ENCODE measurements at regions not wholly inside any gene's neighbourhood (a gene's known extent, or its start where the extent isn't known, plus 50 kb on each side); places are given as distances from the start of the nearest gene placed in this dataset.

- Histone ChIP-seq H3K4me3 (replicated peaks in 1 of 3; ENCODE audit: insufficient read depth in 1 of 3, low read depth in 2 of 3, low read length in 3 of 3) (no peak overlapping the region), H3K9ac (ENCODE audit: insufficient read depth, low read depth, low read length) (no peak overlapping the region), H3K79me2 (ENCODE audit: insufficient read depth, low read length) (no peaks in the 10 kb centered on the region), H2AFZ (ENCODE audit: low read length) (no peak overlapping the region), H3K27ac (ENCODE audit: extremely low read length, insufficient read depth, low read length) (no peak overlapping the region), H3K36me3 (replicated peaks in 1 of 2; ENCODE audit: control insufficient read depth in 1 of 2, insufficient read depth in 2 of 2, low read length in 2 of 2) (no peaks in the 10 kb centered on the region), H3K27me3 (ENCODE audit: control insufficient read depth in 1 of 2, insufficient read depth in 2 of 2, low read length in 2 of 2) (no peaks in the 10 kb centered on the region), H3K4me1 (ENCODE audit: insufficient read depth, low read length) (no peaks in the 10 kb centered on the region), H4K20me1 (ENCODE audit: insufficient read depth, low read length) (no peaks in the 10 kb centered on the region), H3K9me3 (ENCODE audit: low read length) (no peaks in the 10 kb centered on the region), H3K4me2 (ENCODE audit: low read depth, low read length) (no peak overlapping the region)
- POLR2A ChIA-PET, result no interaction called here
- intact Hi-C loops (cut with micrococcal nuclease; ENCODE audit: unreplicated experiment), result no loop called here
- ATAC-seq (no peak), FAIRE-seq (no peak), DNase-seq (ENCODE audit: low spot score) (no peak)
- TF ChIP-seq HINFP (CRISPR knock-in tag; IDR thresholded peaks at IDR 0.05; ENCODE audit: low read depth), result no peak
- TF ChIP-seq HNF4G (IDR thresholded peaks at IDR 0.05; ENCODE audit: borderline replicate concordance, low read depth, low read length), result no peak
- no peak for TF ChIP-seq HNF4G (CRISPR knock-in tag; IDR thresholded peaks at IDR 0.05; ENCODE audit: borderline replicate concordance, low read depth)
- TF ChIP-seq DNMT1 (CRISPR knock-in tag; IDR thresholded peaks at IDR 0.05), result no peak
- no peak for TF ChIP-seq KLF9 (CRISPR knock-in tag; IDR thresholded peaks at IDR 0.05; ENCODE audit: low read depth)
- TF ChIP-seq FOXM1 (CRISPR knock-in tag; IDR thresholded peaks at IDR 0.05), result no peak
- TF ChIP-seq ZNF556 (CRISPR knock-in tag; IDR thresholded peaks at IDR 0.05; ENCODE audit: borderline replicate concordance), result no peak
- TF ChIP-seq HOXA7 (CRISPR knock-in tag; IDR thresholded peaks at IDR 0.05), result no peak
- 36% methylated on average over 1 of the region's 1 CpG for WGBS (ENCODE audit: low lambda C conversion rate)
- in situ Hi-C loops (cut with HindIII; ENCODE audit: extremely low pct_ligation_motif_present, low pct_unique_long_range_greater_than_20kb), result no loop called here
- BruUV-seq (replicated peaks), result no TSS peak
- CTCF ChIA-PET (ENCODE audit: low intra/inter-chr PET ratio, low total read pairs), result no interaction called here
These were observed 500.2 kb upstream of the SPRED2 start for GRCh38 chr2:65932571-65932970.

GRCh38 chr2:65931056-65931455 is 498.7 kb upstream of the SPRED2 start:
- ChIA-PET POLR2A (no interaction called here), CTCF (ENCODE audit: low intra/inter-chr PET ratio, low total read pairs) (no interaction called here)
- ATAC-seq, result no peak
- H3K4me1 ChIP-seq (ENCODE audit: insufficient read depth, low read length), result no peaks in the 10 kb centered on the region
- in situ Hi-C loops (cut with HindIII; ENCODE audit: extremely low pct_ligation_motif_present, low pct_unique_long_range_greater_than_20kb) (no loop called here), intact Hi-C loops (cut with micrococcal nuclease; ENCODE audit: unreplicated experiment) (no loop called here)
- no peaks in the 10 kb centered on the region for H3K9me3 ChIP-seq (ENCODE audit: low read length)
- H3K4me2 ChIP-seq (ENCODE audit: low read depth, low read length), result no peak overlapping the region
- DNase-seq (ENCODE audit: low spot score), result no peak
- H3K9ac ChIP-seq (ENCODE audit: insufficient read depth, low read depth, low read length), result no peak overlapping the region
- H4K20me1 ChIP-seq (ENCODE audit: insufficient read depth, low read length), result no peaks in the 10 kb centered on the region
- FAIRE-seq, result no peak
- no peaks in the 10 kb centered on the region for H3K36me3 ChIP-seq (replicated peaks in 1 of 2; ENCODE audit: control insufficient read depth in 1 of 2, insufficient read depth in 2 of 2, low read length in 2 of 2)
- H3K4me3 ChIP-seq (replicated peaks in 1 of 3; ENCODE audit: insufficient read depth in 1 of 3, low read depth in 2 of 3, low read length in 3 of 3), result no peak overlapping the region
- no peak overlapping the region for H2AFZ ChIP-seq (ENCODE audit: low read length)
- WGBS (ENCODE audit: low lambda C conversion rate), result 0% methylated on average over 4 of the region's 4 CpGs
- H3K79me2 ChIP-seq (ENCODE audit: insufficient read depth, low read length), result no peaks in the 10 kb centered on the region
- no peak overlapping the region for H3K27ac ChIP-seq (ENCODE audit: extremely low read length, insufficient read depth, low read length)
- no peaks in the 10 kb centered on the region for H3K27me3 ChIP-seq (ENCODE audit: control insufficient read depth in 1 of 2, insufficient read depth in 2 of 2, low read length in 2 of 2)
- BruUV-seq (replicated peaks), result no TSS peak
- TF ChIP-seq EED (CRISPR knock-in tag; IDR thresholded peaks at IDR 0.05), result no peak
- TF ChIP-seq ZNF224 (CRISPR knock-in tag; IDR thresholded peaks at IDR 0.05), result no peak
- no peak for TF ChIP-seq HOXA9 (CRISPR knock-in tag; IDR thresholded peaks at IDR 0.05; ENCODE audit: borderline replicate concordance)
- TF ChIP-seq BCLAF1 (IDR thresholded peaks at IDR 0.05), result no peak
- TF ChIP-seq, protein P1, sequence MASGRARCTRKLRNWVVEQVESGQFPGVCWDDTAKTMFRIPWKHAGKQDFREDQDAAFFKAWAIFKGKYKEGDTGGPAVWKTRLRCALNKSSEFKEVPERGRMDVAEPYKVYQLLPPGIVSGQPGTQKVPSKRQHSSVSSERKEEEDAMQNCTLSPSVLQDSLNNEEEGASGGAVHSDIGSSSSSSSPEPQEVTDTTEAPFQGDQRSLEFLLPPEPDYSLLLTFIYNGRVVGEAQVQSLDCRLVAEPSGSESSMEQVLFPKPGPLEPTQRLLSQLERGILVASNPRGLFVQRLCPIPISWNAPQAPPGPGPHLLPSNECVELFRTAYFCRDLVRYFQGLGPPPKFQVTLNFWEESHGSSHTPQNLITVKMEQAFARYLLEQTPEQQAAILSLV (CRISPR knock-in tag; IDR thresholded peaks at IDR 0.05; ENCODE audit: borderline replicate concordance), result no peak
- no peak for TF ChIP-seq ZNF7 (CRISPR knock-in tag; IDR thresholded peaks at IDR 0.05)
- TF ChIP-seq PAX8 (CRISPR knock-in tag; IDR thresholded peaks at IDR 0.05; ENCODE audit: borderline replicate concordance), result no peak
- no peak for TF ChIP-seq ZNF432 (CRISPR knock-in tag; IDR thresholded peaks at IDR 0.05; ENCODE audit: borderline replicate concordance)
